Mesodermal cell (in vitro differentiated cells): ENCODE measurements at regions not wholly inside any gene's neighbourhood (a gene's known extent, or its start where the extent isn't known, plus 50 kb on each side); places are given as distances from the start of the nearest gene placed in this dataset.

Experiments used
- H3K27ac ChIP-seq: 2 replicates; pipeline ENCODE4 v1.7.0; 2013; ENCODE audit warnings: mild to moderate bottlenecking, low read depth, low read length, moderate library complexity; ENCODE audit not compliant: severe bottlenecking
- H3K36me3 ChIP-seq: 2 replicates; pipeline ENCODE4 v1.7.1; 2013; ENCODE audit warnings: mild to moderate bottlenecking, low read length, moderate library complexity; ENCODE audit not compliant: control insufficient read depth, insufficient read depth
- H3K4me1 ChIP-seq: one replicate; pipeline ENCODE4 v1.7.1; 2013; ENCODE audit warnings: mild to moderate bottlenecking, low read length; ENCODE audit not compliant: insufficient read depth, control insufficient read depth, poor library complexity, severe bottlenecking
- H3K4me3 ChIP-seq: 2 replicates; pipeline ENCODE4 v1.7.0; 2013; ENCODE audit warnings: low read length, control low read depth, mild to moderate bottlenecking; ENCODE audit not compliant: insufficient read depth, poor library complexity, severe bottlenecking; ENCODE audit errors: extremely low read depth
- H3K9me3 ChIP-seq: 2 replicates; pipeline ENCODE4 v1.7.1; 2013; ENCODE audit warnings: mild to moderate bottlenecking, low read length, moderate library complexity; ENCODE audit not compliant: control insufficient read depth
- WGBS, 2 experiments: methylation state at CpG; one replicate each; pipeline ENCODE4 v1.1.5; 2013; ENCODE audit warnings: missing lambda C conversion rate in 2 of 2; ENCODE audit not compliant: insufficient coverage in 2 of 2; 5-methylcytosine and 5-hydroxymethylcytosine counted together

GRCh38 chr3:78140274-78140673 lies 1100.4 kb downstream of the ROBO2 start:
- no peaks in the 10 kb centered on the region for H3K4me1 ChIP-seq
- no peak overlapping the region for H3K4me3 ChIP-seq
- H3K9me3 ChIP-seq = no peaks in the 10 kb centered on the region
- WGBS, 2 experiments = no CpG with 5 or more reads among the region's 3 CpGs
- no peaks in the 10 kb centered on the region for H3K36me3 ChIP-seq
- H3K27ac ChIP-seq = no peak overlapping the region

GRCh38 chr3:78140866-78141265 lies 1101.0 kb downstream of the ROBO2 start:
- no peak overlapping the region for H3K4me3 ChIP-seq
- no peaks in the 10 kb centered on the region for H3K36me3 ChIP-seq
- 100% methylated on average over 1 of the region's 1 CpG; no CpG with 5 or more reads in 1 of the 2 experiments for WGBS, 2 experiments
- no peak overlapping the region for H3K27ac ChIP-seq
- no peaks in the 10 kb centered on the region for H3K9me3 ChIP-seq
- no peaks in the 10 kb centered on the region for H3K4me1 ChIP-seq

- Histone ChIP-seq H3K36me3 (no peaks in the 10 kb centered on the region), H3K9me3 (no peaks in the 10 kb centered on the region), H3K27ac (no peak overlapping the region), H3K4me1 (no peaks in the 10 kb centered on the region), H3K4me3 (no peak overlapping the region)
- 87 to 100% methylated on average over 2 of the region's 3 CpGs for WGBS, 2 experiments
These were observed 1101.4 kb downstream of the ROBO2 start for GRCh38 chr3:78141269-78141668.

- WGBS, 2 experiments = no CpG with 5 or more reads among the region's 1 CpG
- no peaks in the 10 kb centered on the region for H3K9me3 ChIP-seq
- H3K27ac ChIP-seq = no peak overlapping the region
- H3K36me3 ChIP-seq = no peaks in the 10 kb centered on the region
- no peaks in the 10 kb centered on the region for H3K4me1 ChIP-seq
- no peak overlapping the region for H3K4me3 ChIP-seq
These were observed 1103.1 kb downstream of the ROBO2 start for GRCh38 chr3:78143000-78143399.

GRCh38 chr3:78148986-78149717 lies 1109.3 kb downstream of the ROBO2 start:
- WGBS, 2 experiments = no CpG with 5 or more reads among the region's 2 CpGs
- H3K36me3 ChIP-seq = no peaks in the 10 kb centered on the region

GRCh38 chr3:78153973-78154372 lies 1114.1 kb downstream of the ROBO2 start:
- Histone ChIP-seq H3K4me1 (no peaks in the 10 kb centered on the region), H3K4me3 (no peak overlapping the region), H3K36me3 (no peaks in the 10 kb centered on the region), H3K9me3 (no peaks in the 10 kb centered on the region), H3K27ac (no peak overlapping the region)
- 87 to 90% methylated on average over 4 of the region's 4 CpGs for WGBS, 2 experiments

More at GRCh38 chr3:78148986-78149717, 1109.3 kb downstream of the ROBO2 start:
- Histone ChIP-seq H3K4me3 (no peak overlapping the region), H3K27ac (no peak overlapping the region), H3K4me1 (no peaks in the 10 kb centered on the region), H3K9me3 (no peaks in the 10 kb centered on the region)

GRCh38 chr3:78154521-78155186 lies 1114.8 kb downstream of the ROBO2 start:
- Histone ChIP-seq H3K36me3 (no peaks in the 10 kb centered on the region), H3K4me1 (no peaks in the 10 kb centered on the region), H3K4me3 (no peak overlapping the region), H3K9me3 (no peaks in the 10 kb centered on the region), H3K27ac (no peak overlapping the region)
- WGBS, 2 experiments = 69 to 100% methylated on average over 2 of the region's 3 CpGs

- no peaks in the 10 kb centered on the region for H3K9me3 ChIP-seq
- 60 to 82% methylated on average over 1 to 2 of the region's 4 CpGs for WGBS, 2 experiments
- H3K27ac ChIP-seq = no peak overlapping the region
- no peaks in the 10 kb centered on the region for H3K36me3 ChIP-seq
- no peaks in the 10 kb centered on the region for H3K4me1 ChIP-seq
- H3K4me3 ChIP-seq = no peak overlapping the region
These were observed 1121.8 kb downstream of the ROBO2 start for GRCh38 chr3:78161736-78162135.

GRCh38 chr3:78163379-78163778 lies 1123.5 kb downstream of the ROBO2 start:
- H3K4me1 ChIP-seq = no peaks in the 10 kb centered on the region
- no peak overlapping the region for H3K4me3 ChIP-seq
- no peaks in the 10 kb centered on the region for H3K9me3 ChIP-seq
- no peak overlapping the region for H3K27ac ChIP-seq
- H3K36me3 ChIP-seq = no peaks in the 10 kb centered on the region

- no peaks in the 10 kb centered on the region for H3K9me3 ChIP-seq
- no peaks in the 10 kb centered on the region for H3K36me3 ChIP-seq
- H3K27ac ChIP-seq = no peak overlapping the region
- no peaks in the 10 kb centered on the region for H3K4me1 ChIP-seq
- H3K4me3 ChIP-seq = no peak overlapping the region
These were observed 1126.0 kb downstream of the ROBO2 start for GRCh38 chr3:78165876-78166275.

- no peak overlapping the region for H3K4me3 ChIP-seq
- no peaks in the 10 kb centered on the region for H3K4me1 ChIP-seq
These were observed 1134.9 kb downstream of the ROBO2 start for GRCh38 chr3:78174821-78175220.

More at GRCh38 chr3:78174821-78175220, 1134.9 kb downstream of the ROBO2 start:
- 75 to 89% methylated on average over 1 of the region's 1 CpG for WGBS, 2 experiments
- Histone ChIP-seq H3K27ac (no peak overlapping the region), H3K9me3 (no peaks in the 10 kb centered on the region), H3K36me3 (no peaks in the 10 kb centered on the region)
